ENCODE measurements at regions not wholly inside any gene's neighbourhood (a gene's known extent, or its start where the extent isn't known, plus 50 kb on each side); places are given as distances from the start of the nearest gene placed in this dataset.

DNA sequence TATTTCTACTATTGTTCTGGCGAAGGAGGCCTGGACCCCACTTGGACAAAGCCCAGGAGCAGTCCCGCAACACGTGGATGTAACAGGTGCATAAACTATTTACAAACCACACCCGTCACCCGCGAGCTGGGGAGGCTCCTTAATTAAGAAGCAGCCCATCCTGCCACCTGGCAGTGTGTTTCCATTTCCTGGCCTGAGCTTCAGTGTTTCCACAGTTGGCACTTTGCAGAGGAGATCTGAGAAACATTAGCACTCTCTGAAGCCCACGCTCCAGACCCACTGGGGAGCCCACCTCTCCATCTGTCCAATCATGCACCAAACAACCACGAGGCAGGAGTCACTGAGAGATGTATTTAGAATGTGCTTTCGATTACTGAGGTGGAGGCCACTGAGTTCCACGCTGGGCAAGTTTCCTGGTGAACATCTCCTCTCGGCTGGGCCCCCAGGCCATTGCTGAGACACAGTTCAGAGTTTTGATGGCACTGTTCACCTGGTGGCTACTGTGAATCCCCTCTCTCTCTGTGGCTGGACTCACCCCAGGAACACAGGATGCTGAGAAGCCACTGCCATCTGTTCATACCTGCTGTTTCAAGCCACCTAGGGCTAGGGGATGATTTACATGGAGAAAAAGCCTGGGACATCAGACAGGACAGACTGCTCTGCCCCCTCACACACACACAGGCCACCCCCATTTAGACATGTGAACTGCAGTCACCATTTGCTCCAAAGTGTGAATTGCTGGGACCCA, 129.1 kb downstream of the AIPL1 start:
- intact Hi-C loops (cut with DNase I), result no loop called here
- FAIRE-seq, result no peak
- WGBS, 2 donors, result 36 to 42% methylated on average over 11 of the region's 11 CpGs

DNA sequence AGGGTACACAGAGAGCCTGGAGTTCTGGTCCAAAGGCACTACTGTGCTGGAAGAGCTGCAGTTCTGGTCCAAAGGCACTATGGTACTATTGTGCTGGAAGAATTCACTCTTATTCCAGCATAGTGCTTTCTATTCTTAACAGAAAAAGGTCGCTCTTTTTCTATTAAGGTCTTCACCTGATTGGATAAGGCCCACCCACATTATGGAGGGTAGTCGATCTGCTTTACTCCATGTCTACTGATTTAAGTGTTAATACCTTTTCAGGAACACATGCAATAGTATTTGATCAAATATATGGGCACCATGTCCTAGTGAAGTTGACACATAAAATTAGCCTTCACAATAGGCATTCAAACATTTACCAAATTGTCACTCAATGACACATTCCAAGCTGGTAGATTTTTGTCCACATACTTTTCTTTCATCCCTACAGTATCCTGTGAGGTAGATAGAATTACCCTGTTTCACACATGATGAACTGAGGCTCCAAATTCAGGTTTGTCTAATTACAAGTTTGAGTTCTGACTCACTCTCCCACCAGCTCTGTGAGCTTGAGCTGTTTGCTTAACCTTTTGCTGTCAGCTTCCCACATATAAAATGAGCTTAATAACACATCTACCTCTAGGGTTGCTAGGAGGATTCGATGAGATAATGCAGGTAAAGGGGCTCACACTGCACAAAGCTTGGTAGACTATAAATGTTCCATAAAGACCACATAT, 129.9 kb downstream of the AIPL1 start:
- TF ChIP-seq, protein P1, sequence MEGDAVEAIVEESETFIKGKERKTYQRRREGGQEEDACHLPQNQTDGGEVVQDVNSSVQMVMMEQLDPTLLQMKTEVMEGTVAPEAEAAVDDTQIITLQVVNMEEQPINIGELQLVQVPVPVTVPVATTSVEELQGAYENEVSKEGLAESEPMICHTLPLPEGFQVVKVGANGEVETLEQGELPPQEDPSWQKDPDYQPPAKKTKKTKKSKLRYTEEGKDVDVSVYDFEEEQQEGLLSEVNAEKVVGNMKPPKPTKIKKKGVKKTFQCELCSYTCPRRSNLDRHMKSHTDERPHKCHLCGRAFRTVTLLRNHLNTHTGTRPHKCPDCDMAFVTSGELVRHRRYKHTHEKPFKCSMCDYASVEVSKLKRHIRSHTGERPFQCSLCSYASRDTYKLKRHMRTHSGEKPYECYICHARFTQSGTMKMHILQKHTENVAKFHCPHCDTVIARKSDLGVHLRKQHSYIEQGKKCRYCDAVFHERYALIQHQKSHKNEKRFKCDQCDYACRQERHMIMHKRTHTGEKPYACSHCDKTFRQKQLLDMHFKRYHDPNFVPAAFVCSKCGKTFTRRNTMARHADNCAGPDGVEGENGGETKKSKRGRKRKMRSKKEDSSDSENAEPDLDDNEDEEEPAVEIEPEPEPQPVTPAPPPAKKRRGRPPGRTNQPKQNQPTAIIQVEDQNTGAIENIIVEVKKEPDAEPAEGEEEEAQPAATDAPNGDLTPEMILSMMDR (IDR thresholded peaks at IDR 0.05), result no peak
- no peak overlapping the region for H3K4me3 ChIP-seq
- H3K36me3 ChIP-seq, result no peaks in the 10 kb centered on the region
- intact Hi-C loops (cut with DNase I), result no loop called here
- H3K9me3 ChIP-seq, result no peaks in the 10 kb centered on the region
- no peak for DNase-seq
- H3K27me3 ChIP-seq, result no peaks in the 10 kb centered on the region
- FAIRE-seq, result no peak
- H3K27ac ChIP-seq, result no peak overlapping the region
- ATAC-seq, result peak in 2 of 4 donors; percentile 78 to 87
- WGBS, 2 donors, result 22 to 45% methylated on average over 3 of the region's 3 CpGs
- no peaks in the 10 kb centered on the region for H3K4me1 ChIP-seq

More for the DNA sequence above, 129.1 kb downstream of the AIPL1 start:
- Histone ChIP-seq H3K4me1 (no peaks in the 10 kb centered on the region), H3K9me3 (no peaks in the 10 kb centered on the region), H3K36me3 (no peaks in the 10 kb centered on the region), H3K4me3 (no peak overlapping the region), H3K27me3 (no peaks in the 10 kb centered on the region), H3K27ac (no peak overlapping the region)
- TF ChIP-seq, protein P1 (IDR thresholded peaks at IDR 0.05), result no peak
- no peak for DNase-seq
- peak in 2 of 4 donors; percentile 62 to 69 for ATAC-seq

DNA sequence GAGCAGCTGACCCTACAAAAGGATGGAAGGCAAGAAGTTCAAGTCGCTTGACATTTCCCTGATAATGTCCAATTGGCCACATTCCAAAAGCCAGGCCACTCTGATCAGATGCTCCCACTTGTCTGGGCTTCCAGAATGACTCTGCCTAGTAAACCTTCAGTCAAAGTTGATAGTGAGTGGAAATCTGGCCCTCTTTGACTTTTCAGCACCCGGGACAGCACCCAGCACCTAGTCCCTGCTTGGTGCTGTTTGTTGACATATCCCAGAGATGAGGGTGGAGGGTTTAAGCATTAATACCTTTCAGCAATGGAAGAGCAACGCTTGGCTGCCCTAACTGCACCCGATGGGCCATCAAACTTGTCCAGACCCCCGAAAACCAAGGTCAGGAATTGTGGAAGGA, 131.3 kb downstream of the AIPL1 start:
- DNase-seq (no peak), FAIRE-seq (no peak)

DNA sequence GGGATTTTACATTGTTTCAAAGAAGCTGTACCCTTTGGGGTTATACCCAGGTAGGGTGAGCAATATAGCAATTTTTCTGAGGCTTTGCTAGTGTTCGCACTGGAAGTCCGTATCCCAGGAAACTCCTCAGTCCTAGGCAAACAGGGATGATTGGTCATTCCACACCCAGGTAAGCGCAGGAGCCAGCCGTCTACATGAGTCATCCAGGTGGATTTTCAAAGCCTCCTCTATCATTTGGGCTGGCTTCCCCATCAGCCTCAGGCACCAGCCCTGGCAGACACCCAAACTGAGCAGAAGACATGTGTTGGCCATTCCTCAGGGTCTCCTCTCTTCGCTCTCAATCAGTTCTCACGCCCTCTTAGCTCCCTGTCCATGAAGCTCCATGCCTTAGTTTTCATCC, 135.6 kb downstream of the AIPL1 start:
- H3K36me3 ChIP-seq, result no peaks in the 10 kb centered on the region
- no peaks in the 10 kb centered on the region for H3K9me3 ChIP-seq
- intact Hi-C loops (cut with DNase I), result no loop called here
- ATAC-seq (no peak), FAIRE-seq (no peak), DNase-seq (no peak)
- TF ChIP-seq, protein P1 (IDR thresholded peaks at IDR 0.05), result no peak
- 61% methylated on average over 6 of the region's 6 CpGs for WGBS, 2 donors
- no peak overlapping the region for H3K4me3 ChIP-seq
- no peak overlapping the region for H3K27ac ChIP-seq
- H3K27me3 ChIP-seq, result no peaks in the 10 kb centered on the region
- no peaks in the 10 kb centered on the region for H3K4me1 ChIP-seq

More for the DNA sequence above, 131.3 kb downstream of the AIPL1 start:
- Histone ChIP-seq H3K27me3 (no peaks in the 10 kb centered on the region), H3K36me3 (no peaks in the 10 kb centered on the region), H3K9me3 (no peaks in the 10 kb centered on the region), H3K4me3 (no peak overlapping the region), H3K27ac (no peak overlapping the region), H3K4me1 (no peaks in the 10 kb centered on the region)
- intact Hi-C loops (cut with DNase I), result no loop called here
- TF ChIP-seq, protein P1 (IDR thresholded peaks at IDR 0.05), result no peak
- ATAC-seq, result peak in 1 of 4 donors; percentile 45
- WGBS, 2 donors, result 4 to 6% methylated on average over 5 of the region's 5 CpGs

DNA sequence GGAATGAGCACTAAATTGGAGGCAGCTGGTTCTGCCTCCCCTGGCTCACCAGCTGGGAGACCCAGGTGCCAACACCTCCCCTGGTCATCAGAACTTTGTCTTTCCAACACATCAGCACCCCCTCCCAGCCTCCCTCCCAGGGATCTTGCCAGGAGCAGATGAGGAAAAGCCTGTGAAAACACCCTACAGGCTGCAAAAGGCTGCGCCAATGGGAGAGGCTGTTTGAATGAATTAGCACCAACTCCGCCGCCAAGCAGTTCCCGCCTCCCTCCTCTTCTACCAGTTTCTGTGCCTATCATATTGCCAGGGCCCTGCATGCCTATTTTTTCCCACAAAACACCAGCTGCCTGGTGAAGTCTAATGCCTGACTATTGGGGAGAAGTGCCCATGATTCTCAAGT, 137.0 kb downstream of the AIPL1 start:
- H3K4me1 ChIP-seq, result no peaks in the 10 kb centered on the region
- ATAC-seq (no peak), FAIRE-seq (no peak), DNase-seq (no peak)
- intact Hi-C loops (cut with DNase I), result no loop called here
- no peaks in the 10 kb centered on the region for H3K9me3 ChIP-seq
- 50 to 60% methylated on average over 4 of the region's 4 CpGs for WGBS, 2 donors
- no peaks in the 10 kb centered on the region for H3K27me3 ChIP-seq
- no peak overlapping the region for H3K27ac ChIP-seq
- no peak overlapping the region for H3K4me3 ChIP-seq
- no peaks in the 10 kb centered on the region for H3K36me3 ChIP-seq
- TF ChIP-seq, protein P1 (IDR thresholded peaks at IDR 0.05), result no peak

All from pancreas (tissue), 10 donors.